COLO668 (cell line): ENCODE measurements at regions not wholly inside any gene's neighbourhood (a gene's known extent, or its start where the extent isn't known, plus 50 kb on each side); places are given as distances from the start of the nearest gene placed in this dataset.

Experiments used
- DNase-seq: peaks from one replicate; lab custom pipeline; 2025; ENCODE audit not compliant: unreplicated experiment; lab: John Stamatoyannopoulos, UW

DNA sequence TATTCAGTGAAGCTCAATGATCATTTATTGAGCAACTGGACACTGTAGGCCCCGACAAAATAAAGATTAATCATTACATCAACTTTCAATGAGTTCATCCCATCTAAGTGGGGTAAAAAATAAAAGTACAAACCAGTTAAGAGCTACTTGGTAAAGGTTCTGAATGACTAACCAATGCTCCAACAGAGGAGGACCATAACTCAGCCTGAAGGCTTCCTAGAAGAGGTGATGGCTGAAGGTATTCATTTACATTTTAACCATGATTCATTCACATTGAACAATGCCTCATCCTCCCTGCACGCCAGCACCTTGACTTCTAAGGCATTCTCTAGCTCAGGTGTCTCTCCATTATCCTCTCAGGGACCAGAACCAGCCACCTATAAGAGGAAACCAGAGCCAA lies 201.4 kb downstream of the ZNF462 start:
- no peak for DNase-seq

DNA sequence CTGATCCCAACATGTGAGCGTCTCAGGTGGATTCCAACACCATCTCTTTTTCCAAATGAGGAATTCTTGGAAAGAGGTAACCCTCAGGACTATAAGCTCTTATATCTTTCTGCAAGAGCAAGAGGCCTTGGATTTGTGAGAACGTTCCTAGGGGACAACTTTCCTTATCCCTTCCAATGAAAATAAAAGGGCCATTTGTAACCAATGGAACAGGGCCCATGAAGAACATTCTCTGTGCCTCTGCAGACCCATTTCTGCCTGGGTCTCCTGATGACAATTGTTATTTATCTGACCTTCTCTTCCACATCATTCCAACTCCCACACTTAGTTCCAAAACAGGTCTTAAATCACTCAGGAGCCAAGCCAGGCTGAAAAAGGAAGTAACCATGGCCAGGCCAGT lies 202.6 kb downstream of the ZNF462 start:
- DNase-seq: no peak

DNA sequence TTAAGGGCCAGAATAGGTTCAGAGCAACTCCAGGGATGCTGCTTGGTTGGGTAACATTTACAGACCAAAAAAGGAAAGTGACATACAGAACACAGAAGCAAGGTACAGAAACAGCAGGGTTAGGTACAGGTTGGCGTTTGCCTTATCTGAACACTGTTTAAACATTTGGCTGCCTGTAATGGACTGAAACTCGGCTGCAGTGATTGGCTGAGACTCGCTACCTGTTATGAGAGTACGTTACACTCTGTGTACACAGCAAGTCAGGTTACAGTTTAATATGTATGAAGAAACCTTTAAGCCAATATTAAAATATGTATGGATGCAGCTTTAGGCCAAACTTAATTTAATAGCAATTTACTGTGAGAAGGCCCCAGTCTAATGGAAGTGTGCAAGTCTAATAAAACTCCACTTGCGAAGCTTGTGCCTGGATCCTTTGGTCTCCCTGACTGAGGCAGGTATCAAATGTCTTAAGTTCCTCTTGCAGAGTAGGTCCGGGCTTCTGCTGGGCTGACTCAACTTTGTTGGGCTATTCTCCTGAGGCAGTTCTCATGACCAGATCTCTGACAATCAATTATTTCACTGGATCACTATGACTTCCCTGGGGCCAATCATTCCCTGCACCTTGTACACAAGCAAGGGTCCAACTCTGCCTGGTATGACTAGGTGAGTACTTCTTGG lies 204.9 kb downstream of the ZNF462 start:
- no peak for DNase-seq

DNA sequence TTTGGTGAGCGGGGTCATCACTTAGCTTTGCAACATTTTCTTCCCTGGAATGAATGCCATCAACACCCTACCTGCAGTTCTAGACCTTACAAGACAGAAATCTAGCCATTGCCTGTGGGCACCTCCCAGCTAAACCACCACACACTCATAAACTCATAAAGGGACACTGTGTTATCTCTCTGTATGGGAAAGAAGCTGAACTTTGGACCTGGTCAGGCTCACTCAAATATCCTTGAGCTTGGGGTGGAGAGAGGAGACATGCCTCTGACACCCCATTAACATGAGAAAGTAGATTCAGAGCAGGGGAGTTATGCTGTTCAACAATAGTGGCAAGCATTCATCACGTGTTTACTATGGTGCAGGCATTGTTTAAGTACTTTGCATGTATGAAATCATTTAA lies 205.6 kb downstream of the ZNF462 start:
- DNase-seq: no peak

DNA sequence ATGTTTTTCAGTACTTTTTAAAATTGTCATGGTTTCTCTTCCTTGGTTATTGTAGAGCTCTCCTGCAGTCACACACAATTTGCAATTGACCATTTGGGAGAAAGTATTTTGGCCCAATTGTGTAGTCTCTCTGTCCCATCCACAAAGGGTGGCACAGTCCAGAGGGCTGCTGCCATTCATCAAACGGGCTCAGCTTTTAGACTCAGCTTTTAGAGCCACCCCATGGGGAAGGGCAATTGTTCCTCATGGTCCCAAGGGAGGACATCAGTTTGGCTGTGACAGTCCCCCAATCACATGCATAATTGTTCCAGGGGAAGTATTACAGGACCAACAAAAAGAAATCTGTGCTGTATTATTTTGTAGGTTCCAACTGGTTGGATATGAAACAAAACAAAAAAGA lies 207.6 kb downstream of the ZNF462 start:
- no peak for DNase-seq

DNA sequence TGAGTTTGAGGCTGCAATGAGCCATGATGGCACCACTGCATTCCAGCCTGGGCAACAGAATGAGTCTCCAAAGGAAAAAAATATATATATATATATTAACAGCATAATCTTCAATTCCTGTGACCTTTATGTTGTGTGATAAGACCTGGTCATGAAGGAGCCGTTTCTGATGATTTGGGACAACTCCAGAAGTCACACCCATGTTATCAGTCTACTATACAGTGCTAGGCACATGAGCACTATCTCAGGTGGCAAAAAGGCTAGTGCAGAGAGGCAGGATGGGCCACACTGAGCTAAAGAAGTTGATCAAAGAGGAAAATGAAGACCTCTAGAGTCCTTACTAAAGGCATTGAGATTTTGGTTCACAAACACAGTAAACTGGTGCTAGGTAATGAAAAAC lies 205.0 kb upstream of the RAD23B start:
- no peak for DNase-seq

DNA sequence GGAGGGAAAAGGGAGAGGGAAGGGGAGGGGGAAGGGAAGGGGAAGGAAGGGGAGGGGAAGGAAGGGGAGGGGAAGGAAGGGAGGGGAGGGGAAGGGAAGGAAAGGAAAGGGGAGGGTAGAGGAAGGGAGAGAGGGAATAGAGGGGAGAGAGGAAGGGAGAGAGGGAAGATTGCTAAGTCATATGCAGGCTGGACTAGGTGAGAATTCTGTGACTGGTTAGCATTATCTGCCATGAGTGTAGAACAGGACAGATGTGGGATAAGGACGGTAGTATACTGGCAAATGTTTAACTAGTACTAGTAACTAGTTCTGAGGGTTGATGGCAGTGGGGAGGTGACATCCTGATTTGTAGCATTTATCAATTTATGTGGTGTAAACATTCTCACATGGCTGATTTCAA lies 203.5 kb upstream of the RAD23B start:
- no peak for DNase-seq

DNA sequence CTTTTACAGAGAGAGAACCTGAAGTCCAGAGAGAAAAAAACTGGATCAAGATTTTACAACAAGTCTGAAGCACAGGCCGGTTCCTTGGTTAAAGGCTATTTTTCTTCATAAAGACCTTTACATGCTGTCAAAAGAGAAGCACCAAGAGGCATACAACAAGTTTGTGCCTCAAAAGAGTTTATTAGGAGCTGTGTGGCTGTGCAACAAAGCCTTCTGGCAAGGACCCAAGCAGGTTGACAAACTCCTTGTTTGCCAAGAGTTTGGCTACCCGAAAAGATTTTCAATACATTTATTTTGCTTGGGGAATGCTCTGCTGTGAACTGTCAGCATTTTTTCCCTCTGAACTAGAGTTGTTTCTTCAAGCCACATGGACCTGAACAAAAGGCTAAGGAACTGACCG lies 202.9 kb upstream of the RAD23B start:
- DNase-seq: no peak

DNA sequence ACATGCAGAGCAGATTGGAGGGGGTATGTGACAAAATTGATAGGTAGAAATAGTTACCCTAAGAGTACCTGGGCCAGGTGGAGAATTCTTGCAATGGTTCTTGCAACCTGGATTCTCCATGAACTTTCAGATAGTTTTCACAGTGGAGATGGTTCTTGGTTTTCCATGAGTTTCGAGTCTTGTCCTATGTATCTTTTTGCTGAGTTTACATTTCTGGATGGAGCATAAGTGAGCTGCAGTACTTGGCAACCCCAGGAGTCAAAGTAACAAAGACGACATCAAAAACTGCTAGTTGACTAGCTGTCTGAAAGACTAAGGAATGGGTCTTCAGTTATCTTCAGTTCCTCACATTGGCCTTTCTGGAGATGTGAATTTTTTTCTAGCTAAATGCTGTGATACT lies 196.6 kb upstream of the RAD23B start:
- no peak for DNase-seq

DNA sequence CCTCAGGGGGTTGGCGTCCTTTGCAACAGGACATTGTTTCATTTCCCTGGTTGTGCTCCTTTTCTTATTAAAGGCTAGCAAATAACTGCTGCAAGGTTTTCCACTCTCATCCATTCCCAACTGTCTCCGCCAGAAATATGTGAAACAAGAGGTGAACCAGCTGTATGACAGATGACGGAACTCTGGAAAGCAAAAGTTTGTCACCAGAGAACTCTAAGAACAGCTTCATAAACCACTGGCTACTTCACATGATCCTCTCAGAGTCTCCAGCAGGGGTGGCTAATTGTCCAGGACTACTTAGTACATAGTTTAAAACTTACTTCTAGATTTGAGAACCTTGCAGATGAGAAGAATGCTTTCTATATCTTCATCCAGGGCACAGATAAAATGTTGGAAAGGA lies 195.9 kb upstream of the RAD23B start:
- DNase-seq: no peak

DNA sequence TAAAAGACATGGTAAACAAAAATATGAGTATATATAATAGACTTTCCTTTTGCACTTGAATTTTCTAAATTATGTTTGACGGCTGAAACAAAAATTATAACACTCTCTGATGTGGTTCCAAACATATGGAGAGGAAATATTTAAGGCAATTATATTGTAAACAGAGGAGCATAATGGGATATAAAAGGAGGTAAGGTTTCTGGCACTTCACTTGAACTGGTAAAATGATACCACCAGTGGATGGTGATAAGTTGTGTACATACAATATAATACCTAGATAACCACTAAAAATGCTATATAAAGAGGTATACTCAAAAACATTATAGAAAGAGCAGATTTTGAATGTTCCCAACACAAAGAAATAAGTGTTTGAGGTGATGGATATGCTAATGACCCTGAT lies 192.9 kb upstream of the RAD23B start:
- no peak for DNase-seq

DNA sequence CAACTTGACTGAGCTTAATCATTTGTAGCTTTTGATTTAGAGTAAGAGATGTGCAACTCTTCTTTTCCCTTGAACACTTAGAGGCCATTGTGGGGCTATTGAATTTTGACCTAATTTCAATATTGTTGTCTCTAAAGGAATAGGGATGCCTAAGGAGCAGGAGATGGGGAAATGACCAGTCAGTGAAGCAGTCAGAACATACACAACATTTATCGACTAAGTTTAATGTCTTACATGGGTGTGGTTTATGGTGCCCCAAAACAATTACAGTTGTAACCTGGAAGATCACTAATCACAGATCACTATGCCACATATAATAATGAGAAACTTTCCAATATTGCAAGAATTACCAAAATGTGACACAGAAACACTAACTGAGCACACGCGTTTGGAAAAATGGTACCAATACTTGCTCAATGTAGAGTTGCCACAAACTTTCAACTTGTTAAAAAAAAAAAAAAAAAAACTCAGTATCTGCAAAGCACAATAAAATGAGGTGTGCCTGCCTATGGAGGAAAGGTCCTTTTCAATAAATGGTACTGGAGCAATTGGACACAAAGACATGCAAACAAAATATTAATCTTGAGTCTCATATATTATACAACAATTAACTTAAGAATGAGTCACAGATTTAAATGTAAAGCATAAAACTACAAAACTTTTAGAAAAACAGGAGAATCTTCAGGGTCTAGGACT lies 189.6 kb upstream of the RAD23B start:
- no peak for DNase-seq

DNA sequence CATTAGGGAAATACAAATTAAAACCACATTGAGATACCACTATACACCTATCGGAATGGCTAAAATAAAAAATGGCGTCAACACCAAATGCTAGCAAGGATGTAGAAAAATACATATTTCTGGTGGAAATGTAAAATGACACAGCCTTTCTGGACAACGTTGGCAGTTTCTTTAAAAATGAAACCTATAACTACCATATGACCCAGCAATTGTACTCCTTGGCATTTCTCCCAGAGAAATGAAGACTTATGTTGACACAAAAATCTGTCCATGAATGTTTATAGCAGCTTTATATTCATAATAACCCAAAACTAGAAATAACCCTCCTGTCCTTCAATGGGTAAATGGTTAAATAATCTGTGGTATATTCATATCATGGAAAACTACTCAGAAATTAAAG lies 188.7 kb upstream of the RAD23B start:
- no peak for DNase-seq

DNA sequence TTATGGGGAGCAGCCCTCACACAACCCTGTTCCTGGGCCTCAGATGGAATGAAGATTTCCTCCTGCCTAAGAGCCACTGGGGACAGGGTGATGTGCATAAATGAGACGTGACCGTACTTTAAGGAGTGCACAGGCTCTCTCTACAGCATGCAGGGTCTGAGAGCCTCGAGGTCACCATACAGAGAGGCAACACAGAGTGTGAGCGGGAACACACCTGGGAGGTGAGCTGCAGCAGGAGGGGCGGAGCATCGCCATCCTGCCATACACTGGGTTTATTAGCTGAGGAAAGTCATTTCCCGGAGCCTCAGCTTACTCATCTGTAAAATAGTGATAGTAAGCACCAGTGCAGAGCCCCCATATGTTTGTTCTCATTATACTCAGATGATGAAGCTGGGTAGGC lies 182.5 kb upstream of the RAD23B start:
- no peak for DNase-seq

DNA sequence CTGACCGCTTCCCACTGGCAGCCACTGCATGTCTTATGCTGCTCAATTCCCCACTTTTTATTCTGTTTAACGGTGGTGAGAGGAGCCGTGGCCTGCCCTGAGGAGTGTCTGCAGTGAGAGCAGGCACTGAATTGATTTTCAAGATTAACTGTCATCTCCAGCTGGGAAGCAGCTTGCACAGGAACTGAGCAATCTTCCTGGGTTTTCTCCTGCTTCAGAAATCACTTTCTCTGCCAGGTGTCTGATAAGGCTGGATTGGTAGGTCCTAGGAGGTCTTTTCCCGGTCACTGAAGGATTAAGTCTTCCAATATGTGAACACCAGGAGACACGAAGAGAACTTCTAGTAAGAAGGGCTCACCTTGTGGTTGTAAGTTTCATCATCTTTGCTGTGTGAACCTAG lies 181.1 kb upstream of the RAD23B start:
- no peak for DNase-seq

DNA sequence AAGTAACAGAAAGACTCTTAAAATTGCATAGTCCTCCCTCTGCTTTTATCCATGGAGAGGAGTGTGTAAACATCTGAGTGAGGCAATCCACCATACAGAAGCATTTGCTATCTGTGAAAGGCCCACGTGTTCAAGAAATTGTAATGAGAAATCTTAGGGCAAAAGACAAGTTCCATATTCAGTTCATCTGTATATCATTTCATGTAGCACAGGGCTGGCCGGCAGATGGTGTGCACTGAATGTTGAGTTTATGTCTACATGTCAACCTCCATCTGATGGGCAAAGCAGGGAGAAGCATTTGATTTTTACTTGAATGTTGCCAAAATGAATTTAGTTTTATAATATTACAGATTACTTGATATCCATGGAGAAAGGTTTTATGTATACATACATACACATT lies 179.5 kb upstream of the RAD23B start:
- DNase-seq: no peak

DNA sequence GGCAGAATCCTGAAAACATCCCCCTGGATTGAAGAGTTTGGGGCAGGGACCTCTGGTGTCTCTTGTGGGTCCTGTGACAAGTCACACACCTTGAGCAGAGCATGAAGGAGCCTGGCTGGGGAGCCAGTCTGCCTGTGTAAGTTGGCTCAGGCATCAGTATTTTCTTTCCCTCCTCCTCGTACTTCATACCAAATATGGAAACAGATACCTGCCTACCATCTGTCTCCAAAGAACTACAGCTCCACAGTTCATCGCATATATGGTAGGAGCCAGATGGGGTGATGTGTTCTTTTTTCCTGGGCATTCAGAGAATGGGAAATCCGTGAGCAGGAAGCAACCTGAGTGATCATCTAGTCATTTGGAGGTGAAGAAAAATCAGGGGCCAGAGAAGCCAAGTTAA lies 177.3 kb upstream of the RAD23B start:
- DNase-seq: no peak

DNA sequence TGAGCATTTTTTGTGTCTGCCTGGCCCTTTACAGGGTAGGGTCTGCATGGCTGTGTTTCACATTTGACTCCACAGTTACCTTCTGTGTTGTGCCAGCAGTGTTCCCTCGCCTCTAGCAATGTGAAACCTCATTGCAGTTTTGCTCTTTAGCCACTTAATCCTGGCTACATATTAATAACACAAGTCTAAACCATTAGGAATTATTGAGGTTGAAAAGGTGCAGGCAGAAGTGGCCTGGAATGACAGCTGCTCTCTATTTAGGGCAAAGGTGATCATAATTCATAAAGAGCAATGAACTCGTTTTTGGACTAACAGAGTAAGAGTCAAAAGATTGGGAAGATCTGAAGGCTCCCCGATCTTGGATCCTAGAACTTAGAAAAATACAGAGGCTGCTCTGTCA lies 176.7 kb upstream of the RAD23B start:
- DNase-seq: no peak

DNA sequence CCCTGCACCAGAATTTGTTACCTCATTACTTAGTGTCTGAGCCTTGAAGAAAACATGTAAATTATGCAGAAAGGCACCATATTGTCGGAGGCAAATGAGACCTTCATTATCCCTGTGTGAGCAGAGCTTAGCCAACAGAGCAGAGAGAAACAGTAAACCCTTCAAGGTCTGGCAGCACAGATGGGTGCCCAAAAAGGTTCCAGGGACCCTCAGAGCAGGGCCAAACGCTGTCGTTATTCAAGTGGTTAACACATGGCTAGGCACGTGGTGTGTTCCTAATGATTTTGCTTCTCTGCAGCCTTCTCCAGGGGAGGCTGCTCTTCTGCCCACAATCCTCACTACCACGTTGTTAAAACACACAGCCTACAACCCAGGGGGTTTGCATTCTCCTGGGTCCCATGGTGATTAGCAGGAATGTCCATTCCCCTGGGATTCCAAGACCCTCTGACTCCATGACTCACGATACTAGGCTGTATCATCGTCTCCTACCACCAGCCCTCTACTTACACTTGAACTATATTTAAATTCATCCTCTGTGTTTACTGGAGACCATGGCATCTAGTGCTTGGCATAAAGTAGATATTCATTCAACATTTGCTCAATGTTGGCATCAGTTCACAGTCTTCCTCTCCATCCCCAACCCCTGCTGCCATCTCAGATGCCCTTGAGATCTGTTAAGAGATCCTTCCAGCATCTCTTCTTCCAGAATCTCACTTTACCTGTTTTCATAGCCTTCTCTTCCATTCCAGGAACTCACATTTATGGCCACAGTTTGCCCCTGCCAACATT lies 174.5 kb upstream of the RAD23B start:
- DNase-seq: no peak

DNA sequence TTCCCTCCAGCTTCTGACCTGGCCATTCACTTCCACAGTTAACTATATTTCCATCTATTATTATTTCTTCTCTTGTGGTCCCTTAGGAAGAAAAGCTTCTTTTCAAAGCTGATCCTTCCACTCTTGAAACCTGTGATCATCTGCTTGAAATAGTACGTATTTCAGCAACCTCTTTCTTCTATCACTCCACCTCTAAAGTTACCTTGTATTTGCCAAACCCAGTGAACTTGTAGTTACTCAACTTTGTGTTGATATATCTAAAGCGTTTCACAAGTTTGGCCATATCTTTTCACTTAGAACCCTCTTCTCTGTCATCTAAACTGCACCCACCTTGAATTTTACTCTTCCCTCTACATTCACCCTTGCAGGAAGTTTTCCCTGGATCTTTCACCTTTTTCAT lies 173.8 kb upstream of the RAD23B start:
- DNase-seq: no peak

DNA sequence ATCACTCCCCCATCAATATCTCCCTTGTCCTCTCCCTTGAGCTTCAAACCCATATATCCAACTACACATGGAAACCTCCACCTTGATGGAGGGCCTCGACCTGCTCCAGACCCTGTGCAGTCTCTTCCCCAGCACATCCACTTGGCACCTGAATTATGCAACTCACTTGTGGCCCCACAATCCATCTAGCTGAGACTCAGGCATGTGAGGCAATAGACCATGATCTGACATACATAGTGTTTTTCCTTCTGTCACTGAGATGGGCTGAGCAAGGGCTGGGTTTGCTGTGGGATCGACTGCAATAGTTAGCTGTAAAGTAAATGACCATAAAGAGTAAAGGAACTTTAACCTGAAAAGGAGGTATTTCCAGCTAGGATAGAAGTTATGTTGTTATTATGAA lies 172.9 kb upstream of the RAD23B start:
- no peak for DNase-seq

DNA sequence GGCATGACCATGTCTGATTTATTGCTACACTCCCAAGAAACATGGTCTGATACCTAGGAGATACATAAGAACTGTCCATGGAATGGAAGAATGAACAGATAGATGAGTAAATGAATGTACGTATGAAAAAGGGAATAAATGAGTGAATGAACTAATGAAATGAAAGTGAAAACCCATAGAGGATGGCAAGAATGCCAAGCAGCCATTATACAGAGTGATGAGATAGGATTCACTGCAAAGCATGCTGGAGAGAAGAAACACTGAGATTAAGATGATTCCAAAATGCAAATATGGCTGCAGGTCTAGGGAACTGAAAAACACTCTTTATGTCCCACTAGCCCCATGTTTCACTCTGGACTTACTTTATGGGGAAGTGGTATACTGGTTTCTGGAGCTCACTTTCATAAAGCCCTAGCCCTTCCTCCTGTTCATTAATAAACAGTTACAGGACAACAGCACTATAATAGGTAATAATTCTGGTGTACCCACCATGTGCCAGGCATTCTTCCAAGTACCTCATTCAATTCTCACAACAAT lies 170.3 kb upstream of the RAD23B start:
- DNase-seq: no peak
